ENCODE measurements at regions not wholly inside any gene's neighbourhood (a gene's known extent, or its start where the extent isn't known, plus 50 kb on each side); places are given as distances from the start of the nearest gene placed in this dataset.
"Not testable (repeated sequence)": the region's sequence is repeated elsewhere in the genome, so short reads cannot be mapped to it uniquely, and the experiment has no call there.

GRCh38 chr10:109652612-109653011 is 270.7 kb downstream of the XPNPEP1 start:
- not testable (repeated sequence) for TF ChIP-seq CTCF (conservative IDR thresholded peaks at IDR 0.05; ENCODE audit: low read depth in 2 of 2); ZNF331 (CRISPR knock-in tag; IDR thresholded peaks at IDR 0.05; ENCODE audit: low read depth); CREB1 (CRISPR knock-in tag; IDR thresholded peaks at IDR 0.05; ENCODE audit: low read depth); POLR2AphosphoS5 (IDR thresholded peaks at IDR 0.05; ENCODE audit: low read depth); EZH2 (IDR thresholded peaks at IDR 0.05; ENCODE audit: low read depth, unreplicated experiment)

Data from GM23338 (cell line).